ENCODE measurements at regions not wholly inside any gene's neighbourhood (a gene's known extent, or its start where the extent isn't known, plus 50 kb on each side); places are given as distances from the start of the nearest gene placed in this dataset.

GRCh38 chr1:34331020-34331926, 154.6 kb downstream of the C1orf94 start:
- no peak for DNase-seq

- no peak for DNase-seq
Measured at GRCh38 chr1:34332996-34333395, 156.3 kb downstream of the C1orf94 start.

DNA sequence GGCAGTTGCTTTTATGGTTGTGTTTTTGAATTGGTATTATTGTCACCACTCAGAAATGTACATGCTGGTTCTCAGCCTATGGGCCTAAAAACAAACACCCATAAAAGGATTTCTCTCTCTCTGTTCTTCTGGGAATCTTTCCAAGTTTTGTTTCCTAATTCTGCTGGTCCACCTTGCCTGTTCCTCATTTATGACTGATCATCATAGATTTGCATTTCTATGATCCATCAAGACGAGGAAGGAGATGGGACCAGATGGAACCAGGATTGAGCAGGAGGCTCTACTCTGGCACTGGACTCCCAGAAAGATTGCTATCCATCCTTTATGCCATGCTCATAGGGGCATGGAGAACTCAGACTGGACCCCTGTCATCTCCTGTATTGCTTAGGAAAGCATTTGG, 162.2 kb downstream of the C1orf94 start:
- no peak for DNase-seq

GRCh38 chr1:34341896-34342295, 165.2 kb downstream of the C1orf94 start:
- no peak for DNase-seq

GRCh38 chr1:34342334-34342733, 165.6 kb downstream of the C1orf94 start:
- no peak for DNase-seq

GRCh38 chr1:34346128-34346527, 169.4 kb downstream of the C1orf94 start:
- DNase-seq: no peak

GRCh38 chr1:34353409-34353808, 176.7 kb downstream of the C1orf94 start:
- no peak for DNase-seq

DNA sequence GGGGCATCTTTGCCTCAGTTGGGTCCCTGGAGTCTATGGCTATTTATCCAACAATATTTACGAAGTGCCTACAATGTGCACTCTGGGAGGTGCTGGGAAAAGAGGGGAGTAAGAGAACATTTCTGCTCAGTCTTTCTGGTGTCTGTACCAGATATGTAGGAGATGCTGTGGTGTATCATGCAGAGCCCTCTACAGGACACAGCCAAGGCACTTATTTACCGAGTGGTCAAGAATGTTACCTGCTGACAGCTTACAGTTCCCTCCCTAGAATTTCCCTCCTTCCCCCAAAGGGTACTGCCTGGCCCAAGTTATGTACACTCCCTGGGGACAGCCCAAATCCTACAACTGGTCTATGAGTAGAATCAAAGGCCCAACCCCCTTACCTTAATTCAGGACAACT, 177.7 kb downstream of the C1orf94 start:
- no peak for DNase-seq

- DNase-seq: no peak
Measured at GRCh38 chr1:34356853-34357252, 180.1 kb downstream of the C1orf94 start.

- no peak for DNase-seq
Measured at GRCh38 chr1:34358636-34359035, 181.9 kb downstream of the C1orf94 start.

DNA sequence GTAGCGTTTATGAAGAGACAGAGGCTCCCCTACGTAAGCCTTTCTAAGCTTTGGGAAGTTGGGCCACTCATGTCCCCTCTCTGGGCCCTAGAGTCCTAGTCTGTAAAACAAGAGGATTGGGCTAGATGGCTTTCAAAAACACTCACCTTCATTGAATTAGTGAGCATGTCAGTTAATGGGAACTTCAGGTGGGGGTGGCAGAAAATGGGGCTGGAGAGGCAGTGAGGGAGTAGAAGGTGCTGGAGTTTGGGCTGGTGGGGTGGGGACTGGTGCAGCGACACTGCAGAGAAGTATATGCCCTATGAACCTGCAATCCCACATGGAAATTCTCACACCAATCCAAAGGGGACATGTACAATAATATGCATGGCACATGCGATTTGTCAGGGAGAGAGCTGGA, 182.7 kb downstream of the C1orf94 start:
- no peak for DNase-seq

DNA sequence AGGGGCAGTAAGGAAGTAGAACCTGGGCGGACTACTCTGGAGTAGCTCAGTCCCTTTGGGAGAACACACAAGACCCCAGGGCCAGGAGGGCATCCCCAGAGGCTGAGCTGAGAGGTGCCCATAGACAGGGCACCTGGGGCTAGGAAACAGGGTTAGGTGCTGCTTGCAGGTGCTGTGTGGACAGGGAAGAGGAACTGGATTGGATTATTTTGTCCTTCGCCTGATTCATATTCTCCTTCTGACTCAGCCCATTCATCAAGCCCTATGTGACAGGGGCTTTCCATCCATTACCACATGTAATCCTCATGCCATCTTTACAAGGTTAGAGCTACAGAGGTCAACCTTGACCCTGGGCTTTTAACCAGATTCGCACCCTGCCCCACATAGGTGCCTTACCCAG, 183.9 kb downstream of the C1orf94 start:
- no peak for DNase-seq

DNA sequence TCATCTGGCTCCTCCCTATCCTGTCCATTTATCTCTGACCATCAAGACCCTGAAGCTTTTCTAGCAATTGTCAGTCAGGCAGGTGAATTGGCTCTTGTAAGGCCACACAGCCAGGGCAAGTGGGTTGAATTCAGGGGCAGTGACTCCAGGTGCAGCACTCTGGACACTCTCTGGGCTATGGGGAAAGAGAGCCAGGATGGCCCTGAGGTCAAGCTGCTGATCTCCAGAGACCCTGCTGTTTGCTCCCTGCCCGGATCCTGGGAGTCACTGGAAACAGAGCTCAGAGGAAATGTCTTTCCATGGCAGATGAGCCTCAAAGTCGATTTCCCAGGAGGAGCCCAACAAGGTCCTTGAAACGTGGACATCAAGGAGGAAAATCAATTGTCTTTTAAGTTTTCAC, 184.4 kb downstream of the C1orf94 start:
- DNase-seq: no peak

- DNase-seq: no peak
Measured at GRCh38 chr1:34361781-34362357, 185.2 kb downstream of the C1orf94 start.

DNA sequence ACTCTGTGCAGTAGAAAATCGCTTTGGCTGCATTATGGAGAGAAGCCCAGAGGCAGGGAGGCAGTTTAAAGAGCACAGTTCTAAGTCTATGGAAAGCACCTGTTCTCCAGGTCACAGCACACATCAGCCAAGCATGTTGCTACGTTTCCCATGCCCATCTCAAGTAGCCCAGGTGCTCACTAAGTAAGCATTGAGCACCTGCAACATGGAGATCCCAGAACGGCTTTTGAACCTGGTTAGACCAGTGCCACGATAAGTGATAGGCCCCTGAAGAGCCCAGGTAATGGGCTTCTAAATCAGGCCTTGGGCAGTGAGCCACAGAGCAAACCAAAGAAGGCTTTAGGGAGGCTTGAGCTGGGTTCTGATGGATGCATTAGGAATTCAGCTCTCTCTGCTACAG, 186.2 kb downstream of the C1orf94 start:
- no peak for DNase-seq

DNA sequence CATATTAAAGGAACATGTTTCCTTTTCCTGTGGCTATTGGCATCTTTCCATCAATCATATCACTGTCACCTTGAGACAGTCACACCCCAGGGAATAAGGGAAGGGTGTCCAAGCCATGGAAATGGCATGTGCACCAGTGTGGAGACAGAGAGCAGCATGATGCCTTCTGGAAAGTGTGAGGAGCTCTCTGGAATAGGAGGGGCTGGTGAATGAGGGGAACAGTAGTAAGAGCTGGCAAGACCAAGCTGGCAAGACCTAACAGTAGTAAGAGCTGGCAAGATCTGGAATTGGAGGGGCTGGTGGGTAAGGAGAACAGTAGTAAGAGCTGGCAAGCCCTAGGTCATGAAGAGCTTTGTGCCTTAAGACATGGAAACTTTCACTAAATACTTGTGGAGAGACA, 186.7 kb downstream of the C1orf94 start:
- DNase-seq: no peak

DNA sequence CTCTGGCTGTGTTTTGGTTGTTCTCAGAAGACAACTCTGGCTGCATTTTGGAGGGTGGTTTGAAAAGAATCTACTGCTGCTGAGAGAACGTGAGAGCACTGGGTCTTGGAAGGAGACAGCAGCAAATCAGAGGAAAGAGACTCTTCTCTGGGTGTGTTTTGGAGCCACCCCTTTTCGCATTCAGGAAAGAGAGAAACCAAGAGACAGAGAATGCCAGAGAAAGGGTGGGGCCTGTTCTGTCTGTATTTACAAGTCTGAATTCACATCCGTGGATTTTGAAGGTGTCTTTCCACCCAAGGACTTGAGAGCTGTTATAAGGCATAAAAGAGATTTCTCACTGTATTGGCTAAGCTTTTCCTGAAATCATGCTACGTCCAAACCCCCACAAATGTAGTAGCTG, 187.2 kb downstream of the C1orf94 start:
- no peak for DNase-seq

DNA sequence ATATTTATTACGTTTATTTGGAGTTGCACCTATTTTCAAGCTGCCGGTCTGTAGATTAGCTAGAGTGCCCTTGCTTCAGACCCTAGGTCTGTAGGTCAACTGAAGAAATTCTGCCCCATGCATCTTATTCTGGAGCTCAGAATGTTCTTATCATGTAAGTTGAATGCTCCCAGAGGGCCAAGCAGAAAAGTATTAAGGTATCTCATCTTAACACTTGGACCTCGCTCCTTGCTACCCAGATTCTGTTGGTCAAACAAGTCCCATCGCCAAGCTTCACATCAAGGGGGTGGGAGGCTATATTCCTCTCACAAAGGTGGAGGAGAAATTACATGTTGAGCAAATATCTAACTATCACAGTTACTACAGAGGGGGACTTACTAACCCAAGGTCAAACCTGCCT, 187.7 kb downstream of the C1orf94 start:
- DNase-seq: no peak

DNA sequence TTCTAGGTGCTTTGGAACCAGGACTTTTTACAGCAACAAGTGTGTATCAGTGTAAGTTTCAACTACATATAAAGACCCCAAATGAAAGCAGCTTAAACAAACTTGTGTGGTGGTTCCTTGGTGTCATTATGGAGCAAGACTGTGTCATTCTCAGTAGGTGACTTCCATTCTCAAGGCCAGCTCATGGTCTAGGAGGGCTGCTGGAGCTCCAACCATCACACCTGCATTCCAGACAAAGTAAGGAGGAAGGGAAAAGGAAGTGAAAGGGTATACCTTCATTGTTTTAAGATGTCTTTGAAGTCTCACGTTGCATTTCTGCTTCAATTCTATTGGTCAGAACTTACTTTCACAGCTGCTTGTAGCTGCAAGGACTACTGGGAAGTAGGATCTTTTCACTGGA, 188.6 kb downstream of the C1orf94 start:
- DNase-seq: no peak

DNA sequence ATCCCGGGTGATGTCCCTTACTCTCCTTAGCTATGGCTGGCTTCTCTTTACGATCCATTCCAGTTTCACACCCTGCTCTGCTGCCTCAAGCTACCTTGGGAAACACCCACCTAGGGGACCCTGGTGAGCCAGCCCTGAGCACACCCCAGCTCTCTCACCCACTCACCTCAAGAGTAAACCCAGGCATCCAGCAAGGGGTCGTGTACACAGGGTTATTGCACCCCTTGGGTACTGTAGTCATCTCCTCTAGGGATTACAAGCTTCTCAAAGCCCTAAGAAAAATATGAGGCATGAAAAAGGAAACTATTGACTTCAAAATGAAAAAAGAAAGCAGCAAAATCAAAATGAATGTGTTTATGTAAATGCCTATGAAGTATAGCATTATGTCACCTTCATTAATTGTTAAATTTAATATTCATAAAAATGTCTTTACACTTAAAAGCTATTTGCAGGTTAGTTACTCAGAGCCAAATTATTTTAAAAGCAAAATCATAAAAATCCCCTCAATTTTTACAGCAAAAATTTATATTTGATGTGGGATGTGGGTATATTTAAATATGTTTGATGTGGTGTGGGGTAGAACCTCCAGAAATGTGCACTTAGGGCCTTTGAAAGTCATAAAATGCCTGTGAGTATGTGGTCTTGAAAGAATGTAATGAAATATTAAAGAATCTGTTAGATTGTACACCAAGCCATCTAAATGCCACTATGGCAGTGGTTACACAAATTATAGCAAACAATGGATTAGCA, 190.3 kb downstream of the C1orf94 start:
- no peak for DNase-seq

DNA sequence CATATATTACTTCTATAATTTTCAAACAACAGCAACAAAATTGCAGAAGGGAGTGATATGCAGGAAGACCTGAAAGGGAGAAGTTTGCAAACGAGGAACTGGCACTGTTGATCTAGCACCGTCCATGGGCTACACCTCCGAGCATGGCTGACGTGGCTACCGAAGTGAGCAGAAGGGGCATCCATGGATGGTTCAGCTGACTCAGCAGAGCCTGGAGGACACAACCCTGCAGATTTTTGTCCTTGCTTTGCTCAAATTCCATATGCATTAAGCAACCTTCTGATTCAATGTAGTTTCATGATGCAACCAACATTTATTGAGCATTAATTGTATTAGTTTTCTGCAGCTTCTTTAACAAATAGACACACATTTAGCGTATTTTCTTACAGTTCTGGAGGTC, 191.2 kb downstream of the C1orf94 start:
- no peak for DNase-seq

GRCh38 chr1:34369701-34370455, 193.2 kb downstream of the C1orf94 start:
- DNase-seq: no peak

- DNase-seq: no peak
Measured at GRCh38 chr1:34370748-34371147, 194.0 kb downstream of the C1orf94 start.
